Naive thymus-derived CD4-positive, alpha-beta T cell (primary cell): ENCODE measurements at regions not wholly inside any gene's neighbourhood (a gene's known extent, or its start where the extent isn't known, plus 50 kb on each side); places are given as distances from the start of the nearest gene placed in this dataset.

Experiments used
- ATAC-seq: fragments of 150-1000 bp; cut with Tn5 transposase; 2 replicates; pipeline ENCODE4 v1.10.0; 2021; ENCODE audit warnings: mild to moderate bottlenecking, moderate library complexity
- CTCF ChIA-PET: fragments of 350-600 bp; sonication (Branson Sonifier 250); formaldehyde crosslinking; loops from one replicate; lab custom pipeline; 2021; ENCODE audit warnings: antibody characterized with exemption; lab: Charles Lee
- POLR2A ChIA-PET: fragments of 350-600 bp; sonication (Branson Sonifier 250); formaldehyde crosslinking; loops from one replicate; lab custom pipeline; 2021; ENCODE audit warnings: antibody characterized with exemption, inconsistent platforms; lab: Charles Lee
- DNase-seq, 9 donors: peaks; one replicate each; pipeline versions ENCODE4 v3.0.0 to v3.0.0-alpha.2; 2020 to 2022; ENCODE audit warnings: mixed read lengths in 1 of 9
- H3K27ac ChIP-seq: one replicate; pipeline ENCODE4 v1.7.0; 2013; ENCODE audit warnings: mild to moderate bottlenecking, low read depth, low read length, moderate library complexity
- H3K27me3 ChIP-seq, 2 donors: one replicate each; pipeline ENCODE4 v1.7.0; 2013; ENCODE audit warnings: low read length in 2 of 2, mild to moderate bottlenecking in 2 of 2, moderate library complexity in 2 of 2; ENCODE audit not compliant: control insufficient read depth in 2 of 2, insufficient read depth in 2 of 2
- H3K36me3 ChIP-seq, 3 experiments: 1 replicate in 2 of 3; 2 replicates in 1 of 3; pipeline ENCODE4 v1.7.0; 2013; ENCODE audit warnings: low read length in 3 of 3, mild to moderate bottlenecking in 3 of 3, moderate library complexity in 1 of 3; ENCODE audit not compliant: insufficient read depth in 3 of 3, control insufficient read depth in 2 of 3
- H3K4me1 ChIP-seq, 2 donors: one replicate each; pipeline ENCODE4 v1.7.0; 2013; ENCODE audit warnings: low read length in 2 of 2, mild to moderate bottlenecking in 2 of 2, moderate library complexity in 1 of 2; ENCODE audit not compliant: control insufficient read depth in 2 of 2, insufficient read depth in 2 of 2
- H3K4me3 ChIP-seq: 2 replicates; pipeline ENCODE4 v1.7.0; 2013; ENCODE audit warnings: mild to moderate bottlenecking, low read length
- H3K9me3 ChIP-seq, 3 experiments: 1 replicate in 2 of 3; 2 replicates in 1 of 3; pipeline ENCODE4 v1.7.0; 2013; ENCODE audit warnings: low read length in 3 of 3; ENCODE audit not compliant: control insufficient read depth in 2 of 3
- H3K27ac Mint-ChIP-seq, 9 donors: one replicate each; pipeline ENCODE4 v1.8.0; 2020 to 2022; ENCODE audit warnings: mixed read lengths in 9 of 9, mild to moderate bottlenecking in 8 of 9, moderate library complexity in 5 of 9, inconsistent platforms in 2 of 9
- H3K27me3 Mint-ChIP-seq, 5 donors: one replicate each; pipeline ENCODE4 v1.8.0; 2021 to 2022; ENCODE audit warnings: mixed read lengths in 5 of 5, mild to moderate bottlenecking in 1 of 5
- H3K36me3 Mint-ChIP-seq, 5 donors: one replicate each; pipeline ENCODE4 v1.8.0; 2020 to 2022; ENCODE audit warnings: mixed read lengths in 5 of 5, mild to moderate bottlenecking in 3 of 5, inconsistent platforms in 1 of 5
- H3K4me1 Mint-ChIP-seq, 7 donors: one replicate each; pipeline ENCODE4 v1.8.0; 2020 to 2022; ENCODE audit warnings: mixed read lengths in 7 of 7, mild to moderate bottlenecking in 3 of 7, inconsistent platforms in 1 of 7
- H3K4me3 Mint-ChIP-seq, 10 donors: one replicate each; pipeline ENCODE4 v1.8.0; 2020 to 2022; ENCODE audit warnings: mild to moderate bottlenecking in 10 of 10, mixed read lengths in 10 of 10, moderate library complexity in 6 of 10, inconsistent platforms in 2 of 10
- H3K9me3 Mint-ChIP-seq, 11 donors: one replicate each; pipeline ENCODE4 v1.8.0; 2020 to 2022; ENCODE audit warnings: mixed read lengths in 11 of 11, mild to moderate bottlenecking in 4 of 11, inconsistent platforms in 1 of 11, moderate library complexity in 1 of 11
- intact Hi-C, 2 donors: fragments of 100-400 bp; cut with micrococcal nuclease; formaldehyde crosslinking; loops; one replicate each; pipeline ENCODE4 v1.15.1; 2023

GRCh38 chr4:23366557-23366906 is 523.3 kb downstream of the PPARGC1A start:
- no peak overlapping the region for H3K27ac Mint-ChIP-seq
- ChIA-PET CTCF (no interaction called here), POLR2A (no interaction called here)
- Histone ChIP-seq H3K4me3 (no peak overlapping the region), H3K4me1 (no peaks in the 10 kb centered on the region), H3K36me3 (no peaks in the 10 kb centered on the region), H3K27ac (no peak overlapping the region), H3K27me3 (no peaks in the 10 kb centered on the region), H3K9me3 (no peaks in the 10 kb centered on the region)
- no peak overlapping the region for H3K4me3 Mint-ChIP-seq
- H3K9me3 Mint-ChIP-seq, result no peaks in the 10 kb centered on the region
- intact Hi-C loops, result no loop called here
- H3K4me1 Mint-ChIP-seq, result no peaks in the 10 kb centered on the region
- no peaks in the 10 kb centered on the region for H3K36me3 Mint-ChIP-seq
- no peaks in the 10 kb centered on the region for H3K27me3 Mint-ChIP-seq
- DNase-seq, result no peak
- ATAC-seq, result no peak

DNA sequence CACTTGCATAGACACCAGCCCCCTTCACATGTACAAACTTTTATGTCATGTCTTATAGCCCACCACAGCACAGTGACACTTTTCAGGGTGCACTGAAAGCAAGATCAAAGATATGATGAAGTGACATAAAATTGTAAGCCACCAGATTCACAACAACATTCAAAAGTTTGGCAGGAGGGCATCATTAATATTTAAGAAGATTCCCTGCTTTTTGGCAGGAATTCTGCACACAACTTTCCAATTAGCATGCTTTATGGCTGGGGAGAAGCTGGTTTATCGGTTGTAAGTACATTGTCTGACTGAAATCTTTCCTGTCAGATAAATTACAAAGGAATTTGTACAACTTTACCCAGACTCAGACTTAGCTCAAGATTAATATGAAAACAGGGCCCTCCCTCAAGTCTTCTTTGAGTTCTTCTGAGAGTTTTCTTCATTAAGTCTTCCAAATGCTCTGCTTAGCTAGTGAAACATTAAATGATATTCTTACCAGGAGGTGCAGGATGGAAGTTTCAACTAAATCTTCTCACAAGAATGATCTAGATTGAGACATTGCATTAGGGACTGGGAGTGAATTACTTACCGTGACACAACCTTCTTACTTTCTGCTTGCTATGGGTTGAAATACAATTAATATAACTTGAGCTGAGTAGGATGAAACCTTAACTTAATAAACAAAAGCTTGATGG is 523.8 kb downstream of the PPARGC1A start:
- no peak for ATAC-seq
- Mint-ChIP-seq H3K27ac (no peak overlapping the region), H3K36me3 (no peaks in the 10 kb centered on the region), H3K4me3 (no peak overlapping the region), H3K27me3 (no peaks in the 10 kb centered on the region), H3K9me3 (no peaks in the 10 kb centered on the region), H3K4me1 (no peaks in the 10 kb centered on the region)
- no peaks in the 10 kb centered on the region for H3K27me3 ChIP-seq
- intact Hi-C loops, result no loop called here
- no peaks in the 10 kb centered on the region for H3K36me3 ChIP-seq
- H3K4me1 ChIP-seq, result no peaks in the 10 kb centered on the region
- no peak overlapping the region for H3K27ac ChIP-seq
- POLR2A ChIA-PET, result no interaction called here
- CTCF ChIA-PET, result no interaction called here
- no peak for DNase-seq
- H3K9me3 ChIP-seq, result no peaks in the 10 kb centered on the region
- no peak overlapping the region for H3K4me3 ChIP-seq

DNA sequence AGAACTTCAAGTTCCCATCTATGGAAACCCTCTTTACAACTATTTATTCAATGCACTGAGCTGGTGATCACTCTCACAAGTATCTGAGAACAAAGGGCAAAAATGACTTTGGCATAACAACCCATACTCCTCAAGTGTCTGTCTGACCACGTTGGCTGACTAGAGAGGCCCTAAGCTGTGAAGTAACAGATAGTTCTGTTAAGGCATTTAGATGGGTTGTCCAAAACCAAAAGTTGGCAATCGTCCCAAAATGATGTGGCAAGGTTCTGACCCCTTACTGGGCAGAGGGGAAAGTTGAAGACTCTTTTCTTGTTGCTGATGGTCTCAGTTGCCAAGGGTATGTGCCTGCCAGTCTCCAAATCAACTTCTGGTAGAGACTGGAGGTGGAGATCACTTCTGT is 524.8 kb downstream of the PPARGC1A start:
- CTCF ChIA-PET, result no interaction called here
- POLR2A ChIA-PET, result no interaction called here
- no peak for DNase-seq
- H3K4me3 ChIP-seq, result no peak overlapping the region
- intact Hi-C loops, result no loop called here
- Mint-ChIP-seq H3K36me3 (no peaks in the 10 kb centered on the region), H3K9me3 (no peaks in the 10 kb centered on the region), H3K27ac (no peak overlapping the region), H3K27me3 (no peaks in the 10 kb centered on the region), H3K4me3 (no peak overlapping the region), H3K4me1 (no peaks in the 10 kb centered on the region)
- no peaks in the 10 kb centered on the region for H3K27me3 ChIP-seq
- no peak for ATAC-seq
- no peaks in the 10 kb centered on the region for H3K36me3 ChIP-seq
- no peaks in the 10 kb centered on the region for H3K9me3 ChIP-seq
- no peaks in the 10 kb centered on the region for H3K4me1 ChIP-seq
- H3K27ac ChIP-seq, result no peak overlapping the region

GRCh38 chr4:23364167-23364566 is 525.7 kb downstream of the PPARGC1A start:
- Mint-ChIP-seq H3K27ac (no peak overlapping the region), H3K27me3 (no peaks in the 10 kb centered on the region), H3K36me3 (no peaks in the 10 kb centered on the region), H3K9me3 (no peaks in the 10 kb centered on the region), H3K4me1 (no peaks in the 10 kb centered on the region), H3K4me3 (no peak overlapping the region)
- DNase-seq (no peak), ATAC-seq (no peak)
- CTCF ChIA-PET, result no interaction called here
- Histone ChIP-seq H3K27me3 (no peaks in the 10 kb centered on the region), H3K27ac (no peak overlapping the region), H3K4me3 (no peak overlapping the region), H3K36me3 (no peaks in the 10 kb centered on the region), H3K9me3 (no peaks in the 10 kb centered on the region), H3K4me1 (no peaks in the 10 kb centered on the region)
- POLR2A ChIA-PET, result no interaction called here
- intact Hi-C loops, result no loop called here

GRCh38 chr4:23361453-23361852 is 528.4 kb downstream of the PPARGC1A start:
- POLR2A ChIA-PET, result no interaction called here
- no peaks in the 10 kb centered on the region for H3K36me3 Mint-ChIP-seq
- ATAC-seq, result no peak

GRCh38 chr4:23360718-23361117 is 529.1 kb downstream of the PPARGC1A start:
- no peaks in the 10 kb centered on the region for H3K27me3 Mint-ChIP-seq
- no peak overlapping the region for H3K27ac Mint-ChIP-seq
- ChIA-PET CTCF (no interaction called here), POLR2A (no interaction called here)
- ATAC-seq (no peak), DNase-seq (no peak)
- Histone ChIP-seq H3K27ac (no peak overlapping the region), H3K4me1 (no peaks in the 10 kb centered on the region), H3K36me3 (no peaks in the 10 kb centered on the region), H3K9me3 (no peaks in the 10 kb centered on the region), H3K4me3 (no peak overlapping the region), H3K27me3 (no peaks in the 10 kb centered on the region)
- intact Hi-C loops, result no loop called here
- no peaks in the 10 kb centered on the region for H3K4me1 Mint-ChIP-seq
- H3K36me3 Mint-ChIP-seq, result no peaks in the 10 kb centered on the region
- no peaks in the 10 kb centered on the region for H3K9me3 Mint-ChIP-seq
- H3K4me3 Mint-ChIP-seq, result no peak overlapping the region

More at GRCh38 chr4:23361453-23361852, 528.4 kb downstream of the PPARGC1A start:
- no peak for DNase-seq
- H3K27me3 Mint-ChIP-seq, result no peaks in the 10 kb centered on the region
- Histone ChIP-seq H3K27me3 (no peaks in the 10 kb centered on the region), H3K36me3 (no peaks in the 10 kb centered on the region), H3K4me3 (no peak overlapping the region), H3K27ac (no peak overlapping the region), H3K4me1 (no peaks in the 10 kb centered on the region), H3K9me3 (no peaks in the 10 kb centered on the region)
- no peak overlapping the region for H3K27ac Mint-ChIP-seq
- H3K4me3 Mint-ChIP-seq, result no peak overlapping the region
- H3K4me1 Mint-ChIP-seq, result no peaks in the 10 kb centered on the region
- CTCF ChIA-PET, result no interaction called here
- no peaks in the 10 kb centered on the region for H3K9me3 Mint-ChIP-seq
- intact Hi-C loops, result no loop called here

- Histone ChIP-seq H3K4me3 (no peak overlapping the region), H3K4me1 (no peaks in the 10 kb centered on the region), H3K27ac (no peak overlapping the region), H3K36me3 (no peaks in the 10 kb centered on the region), H3K9me3 (no peaks in the 10 kb centered on the region), H3K27me3 (no peaks in the 10 kb centered on the region)
- Mint-ChIP-seq H3K27ac (no peak overlapping the region), H3K4me1 (no peaks in the 10 kb centered on the region), H3K36me3 (no peaks in the 10 kb centered on the region), H3K9me3 (no peaks in the 10 kb centered on the region), H3K27me3 (no peaks in the 10 kb centered on the region), H3K4me3 (no peak overlapping the region)
- ATAC-seq (no peak), DNase-seq (no peak)
- POLR2A ChIA-PET, result interaction anchor here (0.9 kb wide), 1 partner anchor 9 kb away, joined by 3 read pairs; no protein-coding TSS in a partner anchor
- intact Hi-C loops, result no loop called here
- CTCF ChIA-PET, result no interaction called here
These were observed 534.6 kb downstream of the PPARGC1A start for GRCh38 chr4:23355258-23355657.
